Endothelial cell of umbilical vein (primary cell): ENCODE measurements at regions not wholly inside any gene's neighbourhood (a gene's known extent, or its start where the extent isn't known, plus 50 kb on each side); places are given as distances from the start of the nearest gene placed in this dataset.

ENCODE experiments used
- CTCF ChIP-seq, 2 donors: IDR thresholded peaks; 1 replicate in 1 of 2; 2 replicates in 1 of 2; pipeline ENCODE4 v1.5.1; 2011; ENCODE audit warnings: low read length in 2 of 2, mild to moderate bottlenecking in 2 of 2, moderate library complexity in 2 of 2, control low read depth in 1 of 2, inconsistent platforms in 1 of 2, low read depth in 1 of 2; ENCODE audit not compliant: insufficient read depth in 1 of 2; ENCODE audit errors: extremely low read depth in 1 of 2
- EZH2 ChIP-seq: IDR thresholded peaks from 2 replicates; pipeline ENCODE4 v1.6.1; 2012; ENCODE audit warnings: borderline replicate concordance, low read depth, mild to moderate bottlenecking, moderate library complexity, low read length, inconsistent platforms; ENCODE audit not compliant: severe bottlenecking
- FOS ChIP-seq: IDR thresholded peaks from 2 replicates; pipeline ENCODE4 v1.6.1; 2011; ENCODE audit warnings: mild to moderate bottlenecking, low read length, moderate library complexity, borderline replicate concordance; ENCODE audit not compliant: insufficient read depth
- GATA2 ChIP-seq: IDR thresholded peaks from 2 replicates; pipeline ENCODE4 v1.7.0; 2011; ENCODE audit warnings: low read depth, mild to moderate bottlenecking, moderate library complexity, mixed read lengths, low read length; ENCODE audit not compliant: insufficient read length, insufficient read depth
- POLR2A ChIP-seq: IDR thresholded peaks from 2 replicates; pipeline ENCODE4 v1.6.1; 2012; ENCODE audit warnings: low read depth, mild to moderate bottlenecking, control low read depth, low read length
- POLR2AphosphoS5 ChIP-seq: IDR thresholded peaks from 2 replicates; pipeline ENCODE4 v1.6.1; 2012; ENCODE audit warnings: low read depth, mild to moderate bottlenecking, control low read depth, low read length, moderate library complexity; ENCODE audit not compliant: insufficient read depth

GRCh38 chr1:55836086-55836485 lies 620.9 kb upstream of the USP24 start:
- TF ChIP-seq POLR2A (no peak), CTCF (IDR thresholded peaks at IDR 0.05; ENCODE audit: extremely low read depth in 1 of 2, insufficient read depth in 1 of 2, low read depth in 1 of 2, low read length in 2 of 2) (no peak), FOS (no peak), EZH2 (no peak), POLR2AphosphoS5 (no peak), GATA2 (no peak)
